Activated CD8-positive, alpha-beta T cell treated with anti-CD3 and anti-CD28 coated beads for 36 hours (primary cell): ENCODE measurements at regions not wholly inside any gene's neighbourhood (a gene's known extent, or its start where the extent isn't known, plus 50 kb on each side); places are given as distances from the start of the nearest gene placed in this dataset.
"Not testable (repeated sequence)": the region's sequence is repeated elsewhere in the genome, so short reads cannot be mapped to it uniquely, and the experiment has no call there.

ENCODE experiments used
- ATAC-seq: fragments of 200-7000 bp; cut with Tn5 transposase; one replicate; pipeline ENCODE4 v1.10.0; 2021; ENCODE audit warnings: mild to moderate bottlenecking, moderate library complexity
- CTCF ChIA-PET: fragments of 350-600 bp; sonication (Branson Sonifier 250); formaldehyde crosslinking; loops from one replicate; lab custom pipeline; 2021; ENCODE audit warnings: antibody characterized with exemption; lab: Charles Lee
- POLR2A ChIA-PET: fragments of 350-600 bp; sonication (Branson Sonifier 250); formaldehyde crosslinking; loops from one replicate; lab custom pipeline; 2021; ENCODE audit warnings: antibody characterized with exemption; lab: Charles Lee
- DNase-seq: peaks from one replicate; pipeline ENCODE4 v3.0.0-alpha.2; 2020
- H3K27ac Mint-ChIP-seq: one replicate; pipeline ENCODE4 v1.8.0; 2021; ENCODE audit warnings: mild to moderate bottlenecking, mixed read lengths
- H3K27me3 Mint-ChIP-seq: one replicate; pipeline ENCODE4 v1.8.0; 2021; ENCODE audit warnings: mixed read lengths
- H3K36me3 Mint-ChIP-seq: one replicate; pipeline ENCODE4 v1.8.0; 2021; ENCODE audit warnings: low read depth, mixed read lengths
- H3K4me1 Mint-ChIP-seq: one replicate; pipeline ENCODE4 v1.8.0; 2021; ENCODE audit warnings: low read depth, mixed read lengths
- H3K4me3 Mint-ChIP-seq: one replicate; pipeline ENCODE4 v1.8.0; 2021; ENCODE audit warnings: mild to moderate bottlenecking, moderate library complexity, mixed read lengths
- H3K9me3 Mint-ChIP-seq: one replicate; pipeline ENCODE4 v1.8.0; 2021; ENCODE audit warnings: mixed read lengths
- CTCF ChIP-seq: fragments of 200-600 bp; IDR thresholded peaks from one replicate; pipeline ENCODE4 v1.8.0; 2022; ENCODE audit warnings: antibody characterized with exemption, mild to moderate bottlenecking
- intact Hi-C: fragments of 100-400 bp; cut with micrococcal nuclease; formaldehyde crosslinking; loops from one replicate; pipeline ENCODE4 v1.10.0; 2022

GRCh38 chr3:82607391-82607790 is 845.9 kb upstream of the GBE1 start:
- CTCF ChIA-PET: no interaction called here
- no peak overlapping the region for H3K4me3 Mint-ChIP-seq
- H3K9me3 Mint-ChIP-seq: peaks cover 7% of the 10 kb centered on the region

GRCh38 chr3:82596805-82597204 is 835.4 kb upstream of the GBE1 start:
- CTCF ChIA-PET: no interaction called here
- no peak for DNase-seq

More at GRCh38 chr3:82607391-82607790, 845.9 kb upstream of the GBE1 start:
- POLR2A ChIA-PET: no interaction called here
- TF ChIP-seq CTCF: no peak
- DNase-seq (no peak), ATAC-seq (no peak)
- no peak overlapping the region for H3K27ac Mint-ChIP-seq
- intact Hi-C loops: no loop called here
- H3K27me3 Mint-ChIP-seq: no peaks in the 10 kb centered on the region
- no peaks in the 10 kb centered on the region for H3K36me3 Mint-ChIP-seq
- no peaks in the 10 kb centered on the region for H3K4me1 Mint-ChIP-seq

GRCh38 chr3:82595530-82595929 is 834.1 kb upstream of the GBE1 start:
- ChIA-PET CTCF (no interaction called here), POLR2A (no interaction called here)
- Mint-ChIP-seq H3K36me3 (no peaks in the 10 kb centered on the region), H3K4me3 (no peak overlapping the region), H3K9me3 (peaks cover 16% of the 10 kb centered on the region), H3K27me3 (no peaks in the 10 kb centered on the region), H3K4me1 (no peaks in the 10 kb centered on the region), H3K27ac (no peak overlapping the region)
- ATAC-seq: no peak
- DNase-seq: no peak
- intact Hi-C loops: no loop called here
- TF ChIP-seq CTCF: no peak

More at GRCh38 chr3:82596805-82597204, 835.4 kb upstream of the GBE1 start:
- H3K9me3 Mint-ChIP-seq: peaks cover 18% of the 10 kb centered on the region
- H3K36me3 Mint-ChIP-seq: no peaks in the 10 kb centered on the region
- no peak overlapping the region for H3K4me3 Mint-ChIP-seq
- intact Hi-C loops: no loop called here
- no peaks in the 10 kb centered on the region for H3K27me3 Mint-ChIP-seq
- H3K4me1 Mint-ChIP-seq: no peaks in the 10 kb centered on the region
- no peak for TF ChIP-seq CTCF
- POLR2A ChIA-PET: no interaction called here
- no peak overlapping the region for H3K27ac Mint-ChIP-seq
- no peak for ATAC-seq

GRCh38 chr3:82587174-82587573 is 825.7 kb upstream of the GBE1 start:
- no peaks in the 10 kb centered on the region for H3K27me3 Mint-ChIP-seq
- H3K9me3 Mint-ChIP-seq: no peaks in the 10 kb centered on the region
- POLR2A ChIA-PET: no interaction called here
- H3K36me3 Mint-ChIP-seq: no peaks in the 10 kb centered on the region
- H3K4me1 Mint-ChIP-seq: no peaks in the 10 kb centered on the region
- ATAC-seq (no peak), DNase-seq (no peak)
- TF ChIP-seq CTCF: no peak
- no peak overlapping the region for H3K27ac Mint-ChIP-seq
- H3K4me3 Mint-ChIP-seq: no peak overlapping the region
- CTCF ChIA-PET: no interaction called here
- intact Hi-C loops: no loop called here

GRCh38 chr3:82586414-82586813 is 825.0 kb upstream of the GBE1 start:
- H3K4me3 Mint-ChIP-seq: no peak overlapping the region
- H3K27me3 Mint-ChIP-seq: no peaks in the 10 kb centered on the region
- DNase-seq (no peak), ATAC-seq (no peak)
- ChIA-PET POLR2A (interaction anchor here (0.7 kb wide), 1 partner anchor 862 kb away, joined by 4 read pairs; no protein-coding TSS in a partner anchor), CTCF (no interaction called here)
- intact Hi-C loops: no loop called here
- H3K36me3 Mint-ChIP-seq: no peaks in the 10 kb centered on the region
- H3K27ac Mint-ChIP-seq: no peak overlapping the region
- H3K4me1 Mint-ChIP-seq: no peaks in the 10 kb centered on the region
- TF ChIP-seq CTCF: no peak
- no peaks in the 10 kb centered on the region for H3K9me3 Mint-ChIP-seq

GRCh38 chr3:82586002-82586401 is 824.6 kb upstream of the GBE1 start:
- H3K4me3 Mint-ChIP-seq, H3K36me3 Mint-ChIP-seq, DNase-seq, intact Hi-C loops, ATAC-seq, H3K9me3 Mint-ChIP-seq, H3K27me3 Mint-ChIP-seq, CTCF ChIA-PET, H3K4me1 Mint-ChIP-seq, H3K27ac Mint-ChIP-seq: not testable (repeated sequence)
- POLR2A ChIA-PET: interaction anchor here (0.7 kb wide), 1 partner anchor 862 kb away, joined by 4 read pairs; no protein-coding TSS in a partner anchor

- POLR2A ChIA-PET: interaction anchor here (0.7 kb wide), 1 partner anchor 862 kb away, joined by 4 read pairs; no protein-coding TSS in a partner anchor
- CTCF ChIA-PET, H3K4me3 Mint-ChIP-seq, DNase-seq, H3K36me3 Mint-ChIP-seq, ATAC-seq, H3K4me1 Mint-ChIP-seq, intact Hi-C loops, H3K27me3 Mint-ChIP-seq, H3K9me3 Mint-ChIP-seq, H3K27ac Mint-ChIP-seq: not testable (repeated sequence)
These were observed 824.1 kb upstream of the GBE1 start for GRCh38 chr3:82585591-82585990.

- H3K27me3 Mint-ChIP-seq, DNase-seq, ATAC-seq, H3K4me3 Mint-ChIP-seq, H3K4me1 Mint-ChIP-seq, H3K36me3 Mint-ChIP-seq, intact Hi-C loops, H3K9me3 Mint-ChIP-seq, POLR2A ChIA-PET, H3K27ac Mint-ChIP-seq, CTCF ChIA-PET: not testable (repeated sequence)
These were observed 823.4 kb upstream of the GBE1 start for GRCh38 chr3:82584861-82585260.
